NCI-H69 (cell line): ENCODE measurements at regions not wholly inside any gene's neighbourhood (a gene's known extent, or its start where the extent isn't known, plus 50 kb on each side); places are given as distances from the start of the nearest gene placed in this dataset.

Source experiments
- DNase-seq: peaks from one replicate; lab custom pipeline; 2025; lab: John Stamatoyannopoulos, UW

- no peak for DNase-seq
These were observed 331.1 kb downstream of the MLLT3 start for GRCh38 chr9:20291201-20291600.

GRCh38 chr9:20290257-20290656, 332.0 kb downstream of the MLLT3 start:
- no peak for DNase-seq

GRCh38 chr9:20289423-20290010, 332.8 kb downstream of the MLLT3 start:
- no peak for DNase-seq

- no peak for DNase-seq
These were observed 335.3 kb downstream of the MLLT3 start for GRCh38 chr9:20286969-20287368.

GRCh38 chr9:20286154-20286700, 336.1 kb downstream of the MLLT3 start:
- no peak for DNase-seq

- no peak for DNase-seq
These were observed 337.6 kb downstream of the MLLT3 start for GRCh38 chr9:20284601-20285289.

- DNase-seq = peak; percentile 7
These were observed 342.0 kb downstream of the MLLT3 start for GRCh38 chr9:20280330-20280729.

GRCh38 chr9:20276762-20277161, 345.5 kb downstream of the MLLT3 start:
- DNase-seq = no peak

GRCh38 chr9:20271723-20272122, 350.6 kb downstream of the MLLT3 start:
- no peak for DNase-seq

- peak; percentile 39 for DNase-seq
These were observed 351.2 kb downstream of the MLLT3 start for GRCh38 chr9:20271096-20271495.

GRCh38 chr9:20270161-20270560, 352.1 kb downstream of the MLLT3 start:
- DNase-seq = no peak

GRCh38 chr9:20269620-20270019, 352.7 kb downstream of the MLLT3 start:
- no peak for DNase-seq

- no peak for DNase-seq
These were observed 357.4 kb downstream of the MLLT3 start for GRCh38 chr9:20264896-20265295.

- DNase-seq = no peak
These were observed 359.7 kb downstream of the MLLT3 start for GRCh38 chr9:20262611-20263010.

- no peak for DNase-seq
These were observed 365.9 kb downstream of the MLLT3 start for GRCh38 chr9:20256284-20256948.

GRCh38 chr9:20255052-20255451, 367.2 kb downstream of the MLLT3 start:
- DNase-seq = no peak

- no peak for DNase-seq
These were observed 368.7 kb downstream of the MLLT3 start for GRCh38 chr9:20253635-20254034.

GRCh38 chr9:20252778-20253177, 369.5 kb downstream of the MLLT3 start:
- DNase-seq = no peak

- DNase-seq = peak; percentile 53
These were observed 371.5 kb downstream of the MLLT3 start for GRCh38 chr9:20250791-20251190.

- DNase-seq = peak; percentile 34
These were observed 378.0 kb downstream of the MLLT3 start for GRCh38 chr9:20244271-20244670.

- DNase-seq = no peak
These were observed 378.5 kb downstream of the MLLT3 start for GRCh38 chr9:20243841-20244240.

- no peak for DNase-seq
These were observed 379.6 kb downstream of the MLLT3 start for GRCh38 chr9:20242510-20243189.

GRCh38 chr9:20240498-20240897, 381.8 kb downstream of the MLLT3 start:
- DNase-seq = no peak
